MCF 10A (cell line): ENCODE measurements at regions not wholly inside any gene's neighbourhood (a gene's known extent, or its start where the extent isn't known, plus 50 kb on each side); places are given as distances from the start of the nearest gene placed in this dataset.

Experiments
- BruUV-seq: library from RNA; stranded (reverse); fragments of 400-500 nt; replicated peaks from 2 replicates; lab custom pipeline; 2021; lab: Mats Ljungman, UMichigan
- CTCF ChIA-PET: fragments of 300-600 bp; sonication (Branson Sonifier 250); formaldehyde crosslinking; extraction: SDS; loops from one replicate; lab custom pipeline; 2021; ENCODE audit warnings: antibody characterized with exemption, inconsistent platforms; lab: Yijun Ruan, JAX
- POLR2A ChIA-PET: fragments of 300-600, 350-650 bp; sonication (Branson Sonifier 250); formaldehyde crosslinking; extraction: SDS; loops from one replicate; lab custom pipeline; 2020; ENCODE audit warnings: antibody characterized with exemption, inconsistent platforms; lab: Yijun Ruan, JAX
- DNase-seq: peaks from one replicate; pipeline ENCODE4 v3.0.0-alpha.2; 2018; ENCODE audit not compliant: unreplicated experiment
- H3K27ac Mint-ChIP-seq: one replicate; pipeline ENCODE4 v1.8.0; 2022; ENCODE audit warnings: mild to moderate bottlenecking, low read depth, mixed read lengths; ENCODE audit not compliant: unreplicated experiment
- H3K27me3 Mint-ChIP-seq: one replicate; pipeline ENCODE4 v1.8.0; 2022; ENCODE audit warnings: mixed read lengths; ENCODE audit not compliant: insufficient read depth, unreplicated experiment
- H3K36me3 Mint-ChIP-seq: one replicate; pipeline ENCODE4 v1.8.0; 2022; ENCODE audit warnings: mild to moderate bottlenecking, moderate library complexity, mixed read lengths; ENCODE audit not compliant: insufficient read depth, unreplicated experiment
- H3K4me1 Mint-ChIP-seq: one replicate; pipeline ENCODE4 v1.8.0; 2022; ENCODE audit warnings: mixed read lengths; ENCODE audit not compliant: insufficient read depth, unreplicated experiment
- H3K4me3 Mint-ChIP-seq: one replicate; pipeline ENCODE4 v1.8.0; 2022; ENCODE audit warnings: mild to moderate bottlenecking, moderate library complexity, mixed read lengths; ENCODE audit not compliant: unreplicated experiment
- H3K9me3 Mint-ChIP-seq: one replicate; pipeline ENCODE4 v1.8.0; 2022; ENCODE audit warnings: mixed read lengths; ENCODE audit not compliant: unreplicated experiment
- CTCF ChIP-seq: fragments of 200-600 bp; IDR thresholded peaks from one replicate; pipeline ENCODE4 v1.8.0; 2022; ENCODE audit warnings: antibody characterized with exemption, mild to moderate bottlenecking; ENCODE audit not compliant: unreplicated experiment
- intact Hi-C: fragments of 100-400 bp; cut with micrococcal nuclease; formaldehyde crosslinking; loops from 2 replicates; pipeline ENCODE4 v1.14.1; 2022

GRCh38 chr10:60572511-60573194 lies 183.0 kb upstream of the ANK3 start:
- intact Hi-C loops: no loop called here
- no TSS peak for BruUV-seq
- CTCF ChIA-PET: no interaction called here
- no peak for TF ChIP-seq CTCF
- Mint-ChIP-seq H3K4me1 (peaks cover 10% of the 10 kb centered on the region), H3K36me3 (no peaks in the 10 kb centered on the region), H3K27ac (peak overlapping the region; percentile 28), H3K4me3 (peak overlapping the region; percentile 55), H3K27me3 (no peaks in the 10 kb centered on the region), H3K9me3 (peaks cover 7% of the 10 kb centered on the region)
- DNase-seq: peak; percentile 31
- POLR2A ChIA-PET: interaction anchor here (0.6 to 1.6 kb wide), 5 partner anchors 20 to 54 kb away, joined by 3 to 5 read pairs (median 4); no protein-coding TSS in a partner anchor

GRCh38 chr10:60570896-60571295 lies 181.2 kb upstream of the ANK3 start:
- no peak overlapping the region for H3K27ac Mint-ChIP-seq
- H3K36me3 Mint-ChIP-seq: no peaks in the 10 kb centered on the region
- TF ChIP-seq CTCF: no peak
- H3K4me1 Mint-ChIP-seq: peaks cover 10% of the 10 kb centered on the region
- BruUV-seq: no TSS peak
- POLR2A ChIA-PET: interaction anchor here (1.6 kb wide), 1 partner anchor 56 kb away, joined by 5 read pairs; no protein-coding TSS in a partner anchor
- CTCF ChIA-PET: interaction anchor here (1.1 kb wide), 1 partner anchor 79 kb away, joined by 4 read pairs; no protein-coding TSS in a partner anchor
- no peaks in the 10 kb centered on the region for H3K27me3 Mint-ChIP-seq
- H3K4me3 Mint-ChIP-seq: no peak overlapping the region
- DNase-seq: no peak
- intact Hi-C loops: no loop called here
- H3K9me3 Mint-ChIP-seq: peaks cover 19% of the 10 kb centered on the region

GRCh38 chr10:60570272-60570865 lies 180.7 kb upstream of the ANK3 start:
- H3K36me3 Mint-ChIP-seq: no peaks in the 10 kb centered on the region
- no TSS peak for BruUV-seq
- H3K9me3 Mint-ChIP-seq: peaks cover 24% of the 10 kb centered on the region
- TF ChIP-seq CTCF: no peak
- peaks cover 10% of the 10 kb centered on the region for H3K4me1 Mint-ChIP-seq
- intact Hi-C loops: no loop called here
- H3K4me3 Mint-ChIP-seq: no peak overlapping the region
- DNase-seq: no peak
- ChIA-PET POLR2A (no interaction called here), CTCF (interaction anchor here (1.1 kb wide), 1 partner anchor 80 kb away, joined by 4 read pairs; no protein-coding TSS in a partner anchor)
- no peaks in the 10 kb centered on the region for H3K27me3 Mint-ChIP-seq
- no peak overlapping the region for H3K27ac Mint-ChIP-seq

GRCh38 chr10:60569681-60570080 lies 180.0 kb upstream of the ANK3 start:
- no TSS peak for BruUV-seq
- peaks cover 10% of the 10 kb centered on the region for H3K4me1 Mint-ChIP-seq
- no peaks in the 10 kb centered on the region for H3K36me3 Mint-ChIP-seq
- H3K4me3 Mint-ChIP-seq: no peak overlapping the region
- peaks cover 27% of the 10 kb centered on the region for H3K9me3 Mint-ChIP-seq
- no peaks in the 10 kb centered on the region for H3K27me3 Mint-ChIP-seq
- H3K27ac Mint-ChIP-seq: no peak overlapping the region
- no peak for DNase-seq
- intact Hi-C loops: no loop called here
- ChIA-PET POLR2A (interaction anchor here (1.1 to 1.5 kb wide), 2 partner anchors 37 to 58 kb away, joined by 4 to 5 read pairs; no protein-coding TSS in a partner anchor), CTCF (interaction anchor here (1.1 kb wide), 1 partner anchor 80 kb away, joined by 4 read pairs; no protein-coding TSS in a partner anchor)
- TF ChIP-seq CTCF: no peak
